A549 (cell line): ENCODE measurements at regions not wholly inside any gene's neighbourhood (a gene's known extent, or its start where the extent isn't known, plus 50 kb on each side); places are given as distances from the start of the nearest gene placed in this dataset.
"Not testable (repeated sequence)": the region's sequence is repeated elsewhere in the genome, so short reads cannot be mapped to it uniquely, and the experiment has no call there.

Experiments
- ATAC-seq, 2 experiments: fragments of 200-7000 bp in 1 of 2; fragments of >200 bp in 1 of 2; cut with Nextera tagmentation in 1 of 2; cut with Tn5 transposase in 1 of 2; 3 replicates each; pipeline versions ENCODE4 v1.8.0 to v1.9.1; 2018 to 2020; ENCODE audit warnings: mild to moderate bottlenecking in 1 of 2, moderate library complexity in 1 of 2
- CTCF ChIA-PET: fragments of 300-600 bp; sonication (Branson Sonifier 250); formaldehyde crosslinking; extraction: SDS; loops from one replicate; lab custom pipeline; 2021; ENCODE audit warnings: antibody characterized with exemption, inconsistent platforms; lab: Yijun Ruan, JAX
- POLR2A ChIA-PET: fragments of 350-600 bp; formaldehyde crosslinking; extraction: SDS; loops from one replicate; lab custom pipeline; 2021; ENCODE audit warnings: antibody characterized with exemption, inconsistent platforms; lab: Yijun Ruan, JAX
- DNase-seq, 2 experiments: peaks; one replicate each; pipeline versions ENCODE4 v3.0.0 to v3.0.0-alpha.2; 2011 to 2016; ENCODE audit warnings: low read depth in 1 of 2, low spot score in 1 of 2
- FAIRE-seq: peaks from 2 replicates; lab custom pipeline; 2011; peaks lifted over from hg19 to GRCh38; lab: Jason Lieb, UNC
- H3K27ac ChIP-seq, 2 experiments: fragments of >200 bp; sonication (Bioruptor Twin); formaldehyde crosslinking; 3 replicates each; pipeline ENCODE4 v1.5.1; 2016 to 2017
- H3K4me1 ChIP-seq: fragments of >200 bp; sonication (Bioruptor Twin); formaldehyde crosslinking; 3 replicates; pipeline ENCODE4 v1.6.1; 2016
- H3K4me2 ChIP-seq: fragments of >200 bp; sonication (Bioruptor Twin); formaldehyde crosslinking; 3 replicates; pipeline ENCODE4 v1.6.1; 2016
- H3K4me3 ChIP-seq: fragments of >200 bp; sonication (Bioruptor Twin); formaldehyde crosslinking; 3 replicates; pipeline ENCODE4 v1.5.1; 2016
- H3K9me3 ChIP-seq: fragments of >200 bp; sonication (Bioruptor Twin); formaldehyde crosslinking; 3 replicates; pipeline ENCODE4 v1.6.1; 2016
- BCL3 ChIP-seq: fragments of >200 bp; sonication (Bioruptor Twin); formaldehyde crosslinking; IDR thresholded peaks from 3 replicates; pipeline ENCODE4 v1.6.1; 2016
- CHD2 ChIP-seq: fragments of 150-350 bp; IDR thresholded peaks from 2 replicates; pipeline ENCODE4 v1.6.1; 2014; ENCODE audit warnings: low read length; ENCODE audit not compliant: partially characterized antibody
- EHF ChIP-seq: fragments of 250-450 bp; sonication (Bioruptor Pico); IDR thresholded peaks from 2 replicates; pipeline ENCODE4 v1.5.0; 2020; ENCODE audit warnings: mild to moderate bottlenecking
- KDM1A ChIP-seq: fragments of 200-600 bp; sonication (generic); IDR thresholded peaks from 2 replicates; pipeline ENCODE4 v1.6.1; 2016; ENCODE audit warnings: low read depth, mild to moderate bottlenecking
- NPAS2 ChIP-seq: fragments of 250-450 bp; sonication (Bioruptor Pico); IDR thresholded peaks from 2 replicates; pipeline ENCODE4 v1.8.0; 2022; ENCODE audit warnings: mild to moderate bottlenecking, moderate library complexity, borderline replicate concordance
- PHF8 ChIP-seq: fragments of 200-600 bp; sonication (generic); IDR thresholded peaks from 2 replicates; pipeline ENCODE4 v1.6.1; 2016; ENCODE audit warnings: low read depth, mild to moderate bottlenecking, antibody characterized with exemption, moderate library complexity, borderline replicate concordance
- ZNF302 ChIP-seq: fragments of 250-450 bp; sonication (Bioruptor Pico); IDR thresholded peaks from 2 replicates; pipeline ENCODE4 v1.9.0; 2021; ENCODE audit warnings: inconsistent platforms, mild to moderate bottlenecking, moderate library complexity
- ZSCAN20 ChIP-seq: fragments of 250-450 bp; sonication (Bioruptor Pico); IDR thresholded peaks from 2 replicates; pipeline ENCODE4 v1.8.0; 2022; ENCODE audit warnings: mild to moderate bottlenecking, moderate library complexity
- WGBS: methylation state at CpG from one replicate; pipeline ENCODE4 v1.1.6; 2017; ENCODE audit errors: missing lambda C conversion rate; 5-methylcytosine and 5-hydroxymethylcytosine counted together
- TF ChIP-seq, protein P1 (sequence below): fragments of 150-350 bp; IDR thresholded peaks from 2 replicates; pipeline ENCODE4 v1.6.1; 2014; ENCODE audit warnings: low read depth, mild to moderate bottlenecking, low read length
- TF ChIP-seq, protein P2 (sequence below): IDR thresholded peaks from 2 replicates; pipeline ENCODE4 v1.6.1; 2012
- TF ChIP-seq, protein P3 (sequence below): fragments of >200 bp; sonication (Bioruptor Twin); formaldehyde crosslinking; IDR thresholded peaks from 2 replicates; pipeline ENCODE4 v1.6.1; 2016

GRCh38 chr4:4651811-4652755 lies 110.2 kb upstream of the STX18 start:
- DNase-seq (no peak), FAIRE-seq (no peak), ATAC-seq (no peak)
- no peak for TF ChIP-seq EHF
- no peak for TF ChIP-seq BCL3
- TF ChIP-seq, protein P1, sequence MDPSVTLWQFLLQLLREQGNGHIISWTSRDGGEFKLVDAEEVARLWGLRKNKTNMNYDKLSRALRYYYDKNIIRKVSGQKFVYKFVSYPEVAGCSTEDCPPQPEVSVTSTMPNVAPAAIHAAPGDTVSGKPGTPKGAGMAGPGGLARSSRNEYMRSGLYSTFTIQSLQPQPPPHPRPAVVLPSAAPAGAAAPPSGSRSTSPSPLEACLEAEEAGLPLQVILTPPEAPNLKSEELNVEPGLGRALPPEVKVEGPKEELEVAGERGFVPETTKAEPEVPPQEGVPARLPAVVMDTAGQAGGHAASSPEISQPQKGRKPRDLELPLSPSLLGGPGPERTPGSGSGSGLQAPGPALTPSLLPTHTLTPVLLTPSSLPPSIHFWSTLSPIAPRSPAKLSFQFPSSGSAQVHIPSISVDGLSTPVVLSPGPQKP, result no peak
- TF ChIP-seq KDM1A, result no peak
- Histone ChIP-seq H3K9me3 (no peaks in the 10 kb centered on the region), H3K4me2 (no peak overlapping the region), H3K4me1 (no peaks in the 10 kb centered on the region), H3K4me3 (no peak overlapping the region), H3K27ac (no peak overlapping the region)
- 77% methylated on average over 12 of the region's 12 CpGs for WGBS
- ChIA-PET CTCF (no interaction called here), POLR2A (no interaction called here)

DNA sequence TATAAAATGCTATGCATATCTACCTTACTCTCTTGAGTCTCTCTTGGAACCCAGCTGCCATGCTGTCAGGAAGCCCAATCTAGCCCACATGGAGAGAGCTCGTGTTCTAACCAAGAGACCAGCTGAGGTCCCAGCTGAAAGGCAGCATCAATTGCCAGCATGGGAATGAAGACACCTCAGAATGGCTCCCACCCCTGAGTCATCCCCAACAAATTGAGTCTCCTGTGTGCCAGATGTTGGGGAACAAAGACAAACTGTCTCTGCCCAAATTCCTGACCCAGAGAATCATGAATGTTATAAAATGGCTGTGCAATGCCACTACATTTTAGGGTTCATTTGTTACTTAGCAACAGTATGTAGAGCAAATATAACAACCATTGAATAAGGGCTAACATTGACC lies 105.2 kb upstream of the STX18 start:
- no peaks in the 10 kb centered on the region for H3K9me3 ChIP-seq
- no peaks in the 10 kb centered on the region for H3K4me1 ChIP-seq
- ATAC-seq, result no peak
- ChIA-PET POLR2A (no interaction called here), CTCF (no interaction called here)
- no peak overlapping the region for H3K4me2 ChIP-seq
- H3K27ac ChIP-seq, result no peak overlapping the region
- FAIRE-seq, result no peak
- 40% methylated on average over 1 of the region's 1 CpG for WGBS
- TF ChIP-seq, protein P2, sequence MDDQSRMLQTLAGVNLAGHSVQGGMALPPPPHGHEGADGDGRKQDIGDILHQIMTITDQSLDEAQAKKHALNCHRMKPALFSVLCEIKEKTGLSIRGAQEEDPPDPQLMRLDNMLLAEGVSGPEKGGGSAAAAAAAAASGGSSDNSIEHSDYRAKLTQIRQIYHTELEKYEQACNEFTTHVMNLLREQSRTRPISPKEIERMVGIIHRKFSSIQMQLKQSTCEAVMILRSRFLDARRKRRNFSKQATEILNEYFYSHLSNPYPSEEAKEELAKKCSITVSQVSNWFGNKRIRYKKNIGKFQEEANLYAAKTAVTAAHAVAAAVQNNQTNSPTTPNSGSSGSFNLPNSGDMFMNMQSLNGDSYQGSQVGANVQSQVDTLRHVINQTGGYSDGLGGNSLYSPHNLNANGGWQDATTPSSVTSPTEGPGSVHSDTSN, result no peak
- no peak for TF ChIP-seq PHF8
- no peak for TF ChIP-seq CHD2
- TF ChIP-seq, protein P3, sequence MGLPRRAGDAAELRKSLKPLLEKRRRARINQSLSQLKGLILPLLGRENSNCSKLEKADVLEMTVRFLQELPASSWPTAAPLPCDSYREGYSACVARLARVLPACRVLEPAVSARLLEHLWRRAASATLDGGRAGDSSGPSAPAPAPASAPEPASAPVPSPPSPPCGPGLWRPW, result no peak
- no peak overlapping the region for H3K4me3 ChIP-seq
- no peak for DNase-seq

- H3K27ac ChIP-seq, result no peak overlapping the region
- CTCF ChIA-PET, result interaction anchor here (0.9 to 1.3 kb wide), 3 partner anchors 11 to 127 kb away, joined by 3 to 4 read pairs (median 3); no protein-coding TSS in a partner anchor
- no peak for TF ChIP-seq ZSCAN20 (CRISPR knock-in tag)
- TF ChIP-seq NPAS2 (CRISPR knock-in tag), result no peak
- TF ChIP-seq ZNF302 (CRISPR knock-in tag), result no peak
- TF ChIP-seq, all 56 proteins: peak for 0
- no peak for FAIRE-seq
- 83% methylated on average over 3 of the region's 3 CpGs for WGBS
- no peak for DNase-seq
- POLR2A ChIA-PET, result no interaction called here
- no peaks in the 10 kb centered on the region for H3K9me3 ChIP-seq
- no peak overlapping the region for H3K4me3 ChIP-seq
- no peak for ATAC-seq
- H3K4me2 ChIP-seq, result no peak overlapping the region
- H3K4me1 ChIP-seq, result no peaks in the 10 kb centered on the region
Observed at GRCh38 chr4:4645743-4646142, 103.9 kb upstream of the STX18 start.

DNA sequence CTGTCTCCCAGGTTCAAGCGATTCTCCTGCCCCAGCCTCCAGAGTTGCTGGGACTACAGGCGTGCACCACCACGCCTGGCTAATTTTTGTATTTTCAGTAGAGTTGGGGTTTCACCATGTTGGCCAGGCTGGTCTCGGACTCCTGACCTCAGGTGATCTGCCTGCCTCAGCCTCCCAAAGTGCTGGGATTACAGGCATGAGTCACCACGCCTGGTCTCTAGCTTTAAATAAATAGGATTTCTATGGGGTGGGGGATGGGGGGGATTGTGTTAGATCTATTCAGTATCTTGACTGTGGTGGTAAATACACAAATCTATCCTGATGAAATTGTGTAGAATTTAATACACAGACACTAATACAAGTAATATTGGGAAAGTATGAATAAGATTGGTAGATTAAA lies 102.4 kb upstream of the STX18 start:
- H3K4me3 ChIP-seq, H3K4me2 ChIP-seq, ATAC-seq, H3K9me3 ChIP-seq, DNase-seq, CTCF ChIA-PET, H3K27ac ChIP-seq, POLR2A ChIA-PET, H3K4me1 ChIP-seq, FAIRE-seq: not testable (repeated sequence)
- 89% methylated on average over 5 of the region's 5 CpGs for WGBS

GRCh38 chr4:4643743-4644142 lies 101.9 kb upstream of the STX18 start:
- CTCF ChIA-PET, POLR2A ChIA-PET, ATAC-seq, DNase-seq, H3K27ac ChIP-seq, H3K4me1 ChIP-seq, H3K4me2 ChIP-seq, H3K4me3 ChIP-seq, FAIRE-seq, H3K9me3 ChIP-seq: not testable (repeated sequence)
- 82% methylated on average over 6 of the region's 6 CpGs for WGBS
